ENCODE measurements at regions not wholly inside any gene's neighbourhood (a gene's known extent, or its start where the extent isn't known, plus 50 kb on each side); places are given as distances from the start of the nearest gene placed in this dataset.

DNA sequence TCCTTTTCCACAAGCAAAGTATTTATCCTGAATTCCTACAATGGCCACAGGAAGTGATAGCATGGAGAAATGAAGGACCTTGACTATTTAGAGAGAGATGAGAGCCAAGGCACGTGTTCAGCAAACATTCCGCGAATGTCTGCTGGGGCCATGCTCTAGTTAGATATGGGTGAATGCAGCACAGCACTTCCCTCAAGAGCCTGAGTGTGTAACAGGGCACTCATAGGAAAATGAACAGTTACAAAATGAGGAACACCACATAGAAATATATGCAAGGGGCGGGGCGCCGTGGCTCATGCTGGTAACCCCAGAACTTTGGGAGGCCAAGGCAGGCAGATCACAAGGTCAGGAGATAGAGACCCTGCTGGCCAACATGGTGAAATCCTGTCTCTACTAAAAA is 406.9 kb downstream of the NR2F2 start:
- 90% methylated on average over 6 of the region's 6 CpGs for WGBS

DNA sequence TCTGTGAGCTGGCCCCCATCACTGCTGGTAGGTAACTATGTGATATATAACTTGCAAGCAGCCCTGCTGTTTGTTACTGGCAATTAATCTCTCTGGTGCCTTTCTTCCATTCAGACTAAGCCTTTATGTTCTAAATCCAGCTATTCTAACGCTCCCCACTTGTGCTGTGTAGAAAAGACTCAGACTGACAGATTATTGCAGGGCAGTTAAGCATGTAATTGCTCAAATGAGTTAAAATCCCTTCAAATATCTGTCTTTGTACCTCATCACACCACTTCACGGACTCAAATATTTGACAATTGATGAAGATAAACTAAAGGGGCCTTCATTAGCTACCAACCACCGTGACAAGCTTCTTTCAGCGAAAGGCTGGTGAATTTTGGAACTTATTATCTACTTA is 416.2 kb downstream of the NR2F2 start:
- 39% methylated on average over 4 of the region's 4 CpGs for WGBS
- H3K27me3 ChIP-seq (replicated peaks; ENCODE audit: insufficient read depth), result no peaks in the 10 kb centered on the region
- H3K9me3 ChIP-seq, result no peaks in the 10 kb centered on the region
- no peak for TF ChIP-seq POLR2A (IDR thresholded peaks at IDR 0.05)
- TF ChIP-seq CTCF (IDR thresholded peaks at IDR 0.05), result no peak
- no peak for TF ChIP-seq POLR2AphosphoS5 (IDR thresholded peaks at IDR 0.05)
- DNase-seq (ENCODE audit: low spot score), result no peak
- H3K4me3 ChIP-seq, result no peak overlapping the region
- no peaks in the 10 kb centered on the region for H3K4me1 ChIP-seq (replicated peaks)
- H3K36me3 ChIP-seq, result no peaks in the 10 kb centered on the region
- intact Hi-C loops (cut with DNase I), result no loop called here
- H3K27ac ChIP-seq, result no peak overlapping the region

More for the DNA sequence above, 406.9 kb downstream of the NR2F2 start:
- TF ChIP-seq CTCF (IDR thresholded peaks at IDR 0.05) (no peak), POLR2A (IDR thresholded peaks at IDR 0.05) (no peak), POLR2AphosphoS5 (IDR thresholded peaks at IDR 0.05) (no peak)
- no peak overlapping the region for H3K27ac ChIP-seq
- no peaks in the 10 kb centered on the region for H3K27me3 ChIP-seq (replicated peaks; ENCODE audit: insufficient read depth)
- no peak overlapping the region for H3K4me3 ChIP-seq
- no peaks in the 10 kb centered on the region for H3K4me1 ChIP-seq (replicated peaks)
- no peaks in the 10 kb centered on the region for H3K9me3 ChIP-seq
- intact Hi-C loops (cut with DNase I), result loop anchor here (10.0 kb wide), 1 partner anchor 53 kb away; no protein-coding TSS in a partner anchor
- H3K36me3 ChIP-seq, result no peaks in the 10 kb centered on the region
- no peak for DNase-seq (ENCODE audit: low spot score)

DNA sequence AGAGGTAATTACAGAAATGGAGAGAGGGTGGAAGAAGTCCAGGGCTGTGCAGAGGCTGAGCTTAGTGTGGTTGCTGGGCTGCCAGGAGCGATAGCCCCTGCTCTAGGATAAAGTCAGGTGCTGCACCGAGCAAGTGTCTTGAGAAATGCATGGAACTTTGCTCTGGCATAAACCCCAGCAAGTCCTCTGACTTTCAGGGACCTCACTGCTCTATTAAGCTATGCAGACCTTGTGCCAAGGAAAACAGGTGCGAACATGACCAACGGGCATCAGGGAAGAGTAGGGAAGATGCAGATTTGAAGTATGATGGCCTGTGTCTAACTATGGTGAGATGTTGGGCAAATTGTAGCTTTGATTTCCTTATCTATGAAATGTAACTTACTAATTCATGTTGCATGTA is 416.8 kb downstream of the NR2F2 start:
- Histone ChIP-seq H3K9me3 (no peaks in the 10 kb centered on the region), H3K4me1 (replicated peaks) (no peaks in the 10 kb centered on the region), H3K4me3 (no peak overlapping the region), H3K27ac (no peak overlapping the region), H3K36me3 (no peaks in the 10 kb centered on the region), H3K27me3 (replicated peaks; ENCODE audit: insufficient read depth) (no peaks in the 10 kb centered on the region)
- intact Hi-C loops (cut with DNase I), result no loop called here
- TF ChIP-seq POLR2AphosphoS5 (IDR thresholded peaks at IDR 0.05) (no peak), POLR2A (IDR thresholded peaks at IDR 0.05) (no peak), CTCF (IDR thresholded peaks at IDR 0.05) (no peak)
- 76% methylated on average over 4 of the region's 4 CpGs for WGBS
- DNase-seq (ENCODE audit: low spot score), result no peak

DNA sequence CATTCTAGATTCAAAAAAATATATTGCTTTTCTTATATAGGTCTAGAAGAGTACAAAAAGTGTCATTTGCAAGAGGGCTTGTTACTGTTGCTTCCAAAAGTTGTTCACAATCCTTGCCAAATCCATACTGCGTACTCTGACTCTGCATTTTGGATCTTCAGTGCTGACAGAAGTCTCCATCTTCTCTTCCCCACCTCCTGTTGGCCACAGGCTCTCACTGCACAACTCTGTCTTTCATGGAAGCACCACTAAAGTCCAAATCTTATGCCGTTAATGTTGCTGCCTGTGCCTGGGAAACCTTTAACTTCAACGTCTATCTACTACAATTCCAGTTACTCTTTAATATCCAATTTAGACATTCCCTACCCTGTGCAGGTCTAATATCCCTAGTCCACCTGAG is 419.9 kb downstream of the NR2F2 start:
- intact Hi-C loops (cut with DNase I), result no loop called here
- no peak for DNase-seq (ENCODE audit: low spot score)
- H3K4me1 ChIP-seq (replicated peaks), result no peaks in the 10 kb centered on the region

More for the DNA sequence above, 419.9 kb downstream of the NR2F2 start:
- Histone ChIP-seq H3K36me3 (no peaks in the 10 kb centered on the region), H3K27ac (no peak overlapping the region), H3K9me3 (no peaks in the 10 kb centered on the region), H3K4me3 (no peak overlapping the region), H3K27me3 (replicated peaks; ENCODE audit: insufficient read depth) (no peaks in the 10 kb centered on the region)
- WGBS, result 89% methylated on average over 3 of the region's 3 CpGs
- TF ChIP-seq POLR2AphosphoS5 (IDR thresholded peaks at IDR 0.05), result no peak
- no peak for TF ChIP-seq CTCF (IDR thresholded peaks at IDR 0.05)
- no peak for TF ChIP-seq POLR2A (IDR thresholded peaks at IDR 0.05)

All from prostate gland (tissue), 2 donors.